Fibroblast of lung (primary cell): ENCODE measurements at regions not wholly inside any gene's neighbourhood (a gene's known extent, or its start where the extent isn't known, plus 50 kb on each side); places are given as distances from the start of the nearest gene placed in this dataset.

ENCODE experiments used
- CTCF ChIP-seq, 2 donors: IDR thresholded peaks in 1 of 2; conservative IDR thresholded peaks in 1 of 2; 1 replicate in 1 of 2; 2 replicates in 1 of 2; pipeline ENCODE4 v1.5.1; 2011 to 2012; ENCODE audit warnings: low read length in 2 of 2, control low read depth in 1 of 2, inconsistent platforms in 1 of 2, low read depth in 1 of 2, mild to moderate bottlenecking in 1 of 2
- EZH2 ChIP-seq: IDR thresholded peaks from 2 replicates; pipeline ENCODE4 v1.5.1; 2012; ENCODE audit warnings: low read length, control low read depth, mild to moderate bottlenecking; ENCODE audit errors: missing control alignments

- TF ChIP-seq CTCF (conservative IDR thresholded peaks at IDR 0.05 in 1 of 2, IDR thresholded peaks at IDR 0.05 in 1 of 2; ENCODE audit: low read depth in 1 of 2, low read length in 2 of 2) (no peak), EZH2 (no peak)
Observed at GRCh38 chr13:88736026-88736425, 1064.9 kb downstream of the SLITRK5 start.
